ENCODE measurements at regions not wholly inside any gene's neighbourhood (a gene's known extent, or its start where the extent isn't known, plus 50 kb on each side); places are given as distances from the start of the nearest gene placed in this dataset.

DNA sequence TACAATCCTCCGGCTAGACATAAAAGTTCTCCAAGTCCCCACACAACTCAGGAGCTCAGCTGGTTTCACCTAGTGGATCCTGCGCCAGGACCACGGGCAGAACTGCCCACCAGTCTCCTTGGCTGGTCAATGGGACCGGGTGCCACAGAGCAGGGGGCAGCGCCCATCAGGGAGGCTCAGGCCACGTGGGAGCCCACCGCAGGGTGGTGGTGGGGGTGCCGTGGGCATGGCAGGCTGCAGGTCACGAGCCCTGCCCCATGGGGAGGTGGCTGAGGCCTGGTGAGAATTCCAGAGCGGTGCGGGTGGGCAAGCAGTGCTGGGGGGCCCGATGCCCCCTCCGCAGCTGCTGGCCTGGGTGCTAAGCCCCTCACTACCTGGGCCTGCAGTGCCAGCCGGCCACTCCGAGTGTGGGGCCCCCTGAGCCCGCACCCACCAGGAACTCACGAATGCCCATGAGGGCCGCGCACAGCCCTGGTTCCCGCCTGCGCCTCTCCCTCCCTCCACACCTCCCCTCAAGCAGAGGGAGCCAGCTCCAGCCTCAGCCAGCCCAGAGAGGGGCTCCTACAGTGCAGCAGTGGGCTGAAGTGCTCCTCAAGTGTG is 1091.9 kb upstream of the TENM4 start:
- TF ChIP-seq, protein P1, sequence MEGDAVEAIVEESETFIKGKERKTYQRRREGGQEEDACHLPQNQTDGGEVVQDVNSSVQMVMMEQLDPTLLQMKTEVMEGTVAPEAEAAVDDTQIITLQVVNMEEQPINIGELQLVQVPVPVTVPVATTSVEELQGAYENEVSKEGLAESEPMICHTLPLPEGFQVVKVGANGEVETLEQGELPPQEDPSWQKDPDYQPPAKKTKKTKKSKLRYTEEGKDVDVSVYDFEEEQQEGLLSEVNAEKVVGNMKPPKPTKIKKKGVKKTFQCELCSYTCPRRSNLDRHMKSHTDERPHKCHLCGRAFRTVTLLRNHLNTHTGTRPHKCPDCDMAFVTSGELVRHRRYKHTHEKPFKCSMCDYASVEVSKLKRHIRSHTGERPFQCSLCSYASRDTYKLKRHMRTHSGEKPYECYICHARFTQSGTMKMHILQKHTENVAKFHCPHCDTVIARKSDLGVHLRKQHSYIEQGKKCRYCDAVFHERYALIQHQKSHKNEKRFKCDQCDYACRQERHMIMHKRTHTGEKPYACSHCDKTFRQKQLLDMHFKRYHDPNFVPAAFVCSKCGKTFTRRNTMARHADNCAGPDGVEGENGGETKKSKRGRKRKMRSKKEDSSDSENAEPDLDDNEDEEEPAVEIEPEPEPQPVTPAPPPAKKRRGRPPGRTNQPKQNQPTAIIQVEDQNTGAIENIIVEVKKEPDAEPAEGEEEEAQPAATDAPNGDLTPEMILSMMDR (conservative IDR thresholded peaks at IDR 0.05; ENCODE audit: low read length) = no peak
- TF ChIP-seq EZH2phosphoT487 (IDR thresholded peaks at IDR 0.05; ENCODE audit: borderline replicate concordance, low read depth, low read length) = no peak
